Activated CD4-positive, alpha-beta T cell treated with anti-CD3 and anti-CD28 coated beads, Interleukin-2, Interleukin-4, amounts not matched to agents 100 ng/mL and 50 ng/mL, durations not matched to agents 16 hours and 8 hours (primary cell): ENCODE measurements at regions not wholly inside any gene's neighbourhood (a gene's known extent, or its start where the extent isn't known, plus 50 kb on each side); places are given as distances from the start of the nearest gene placed in this dataset.
"Not testable (repeated sequence)": the region's sequence is repeated elsewhere in the genome, so short reads cannot be mapped to it uniquely, and the experiment has no call there.

Experiments used
- DNase-seq: peaks from one replicate; pipeline ENCODE4 v3.0.0-alpha.2; 2020; ENCODE audit warnings: low spot score

GRCh38 chr2:186927867-186928191 lies 78.9 kb upstream of the ZSWIM2 start:
- DNase-seq: no peak

GRCh38 chr2:186927185-186927866 lies 78.4 kb upstream of the ZSWIM2 start:
- no peak for DNase-seq

- no peak for DNase-seq
Observed at GRCh38 chr2:186925514-186925913, 76.5 kb upstream of the ZSWIM2 start.

- not testable (repeated sequence) for DNase-seq
Observed at GRCh38 chr2:186922316-186922715, 73.3 kb upstream of the ZSWIM2 start.

- no peak for DNase-seq
Observed at GRCh38 chr2:186919296-186919695, 70.3 kb upstream of the ZSWIM2 start.

- no peak for DNase-seq
Observed at GRCh38 chr2:186918495-186918894, 69.5 kb upstream of the ZSWIM2 start.

DNA sequence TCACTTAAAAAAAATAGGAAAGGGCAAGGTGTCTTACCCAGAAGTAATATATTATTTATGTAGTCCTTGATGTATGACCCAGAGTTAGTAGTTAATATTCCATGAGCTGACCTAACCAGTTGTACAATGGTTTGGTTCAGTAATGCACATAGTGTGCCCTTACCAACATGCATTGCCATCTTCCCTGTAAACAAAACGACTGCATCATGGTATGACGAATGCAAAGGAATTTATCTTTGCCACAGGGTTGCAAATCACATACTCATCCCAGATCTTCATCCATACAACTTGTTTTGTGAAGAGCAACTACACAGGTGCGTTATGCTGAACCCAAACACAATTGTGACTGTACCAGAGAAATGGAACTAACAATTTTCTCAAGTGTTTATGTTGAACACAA lies 68.9 kb upstream of the ZSWIM2 start:
- no peak for DNase-seq

DNA sequence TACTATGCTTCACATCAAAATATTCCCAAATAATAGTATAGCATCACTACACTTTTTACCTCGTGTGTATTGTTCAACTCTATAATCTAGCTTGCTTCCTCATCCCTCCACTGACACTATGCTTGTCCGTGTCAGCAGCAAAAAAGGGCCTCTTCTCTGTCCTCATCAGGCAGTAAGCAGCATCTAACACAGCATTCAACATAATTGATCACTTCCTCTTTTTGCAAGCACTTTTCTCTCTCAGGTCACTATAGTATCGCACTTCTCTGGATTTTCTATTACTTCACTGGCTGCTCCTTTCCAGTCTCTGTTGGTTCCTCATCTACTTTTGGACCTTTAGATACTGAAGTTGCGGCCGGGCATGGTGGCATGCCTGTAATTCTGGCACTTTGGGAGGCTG lies 64.9 kb upstream of the ZSWIM2 start:
- no peak for DNase-seq

DNA sequence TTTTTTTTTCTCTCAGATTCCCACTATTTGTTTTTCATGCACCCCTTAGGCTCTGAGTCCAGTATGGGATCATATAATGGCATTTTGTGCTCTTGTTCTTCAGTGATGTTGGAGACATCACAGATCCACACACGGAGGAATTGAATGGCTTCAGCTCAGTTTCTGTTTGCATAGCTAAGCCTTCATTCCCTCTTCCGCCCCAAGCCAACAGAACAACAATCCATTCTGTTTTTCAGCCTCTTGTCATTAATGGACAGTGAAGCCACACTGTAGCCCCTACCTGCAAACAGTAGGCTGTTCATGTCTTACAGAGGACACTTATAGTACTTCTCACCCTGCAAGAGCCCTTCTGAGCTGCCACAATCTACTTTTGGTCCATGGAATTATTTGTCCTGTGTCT lies 64.0 kb upstream of the ZSWIM2 start:
- DNase-seq: no peak

DNA sequence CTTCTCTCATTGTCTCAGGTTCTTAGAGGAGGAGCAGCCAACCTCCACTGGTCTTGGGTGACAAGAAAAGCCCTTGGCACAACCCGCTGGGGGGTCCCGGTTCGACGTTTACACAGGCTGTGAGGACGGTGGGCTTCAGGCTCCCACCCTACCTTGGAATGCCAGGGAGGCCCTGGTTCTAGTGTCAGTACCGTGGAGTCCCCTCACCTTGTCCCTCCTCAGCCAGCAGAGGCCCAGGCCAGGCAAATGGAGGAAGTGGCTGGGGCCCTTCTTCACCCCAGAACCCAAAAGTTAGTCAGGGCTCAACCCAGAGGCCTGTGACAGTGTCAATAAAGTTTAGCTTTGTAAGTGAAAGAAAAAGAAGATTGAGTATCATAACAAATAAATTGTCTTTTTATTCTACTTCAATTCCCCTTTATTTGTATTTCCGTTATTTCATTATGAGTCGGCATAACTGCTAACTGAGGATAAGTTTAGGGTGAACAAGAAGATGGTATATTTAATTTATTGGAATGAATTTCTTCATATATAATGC lies 62.6 kb upstream of the ZSWIM2 start:
- no peak for DNase-seq

GRCh38 chr2:186910996-186911395 lies 62.0 kb upstream of the ZSWIM2 start:
- DNase-seq: no peak

- DNase-seq: no peak
Observed at GRCh38 chr2:186909095-186909494, 60.1 kb upstream of the ZSWIM2 start.

- no peak for DNase-seq
Observed at GRCh38 chr2:186907897-186908296, 58.9 kb upstream of the ZSWIM2 start.

- DNase-seq: no peak
Observed at GRCh38 chr2:186903216-186903615, 54.2 kb upstream of the ZSWIM2 start.
